Caco-2 (cell line): ENCODE measurements at regions not wholly inside any gene's neighbourhood (a gene's known extent, or its start where the extent isn't known, plus 50 kb on each side); places are given as distances from the start of the nearest gene placed in this dataset.
A peak's percentile ranks its signal among the peaks of the same experiment; 100 is the strongest.

Source experiments
- BruUV-seq: library from RNA; stranded (reverse); fragments of 400-500 nt; replicated peaks from 2 replicates; lab custom pipeline; 2021; lab: Mats Ljungman, UMichigan
- CTCF ChIA-PET: fragments of 300-600 bp; sonication (Branson Sonifier 250); formaldehyde crosslinking; loops from one replicate; lab custom pipeline; 2022; ENCODE audit warnings: antibody characterized with exemption; lab: Charles Lee
- POLR2A ChIA-PET: fragments of 300-600 bp; sonication (Branson Sonifier 250); formaldehyde crosslinking; loops from one replicate; lab custom pipeline; 2022; ENCODE audit warnings: antibody characterized with exemption; lab: Charles Lee
- DNase-seq, 2 experiments: peaks; one replicate each; pipeline versions ENCODE4 v3.0.0 to v3.0.0-alpha.2; 2020 to 2022
- H3K27me3 ChIP-seq: replicated peaks from 2 replicates; pipeline ENCODE4 v1.6.0; 2011; ENCODE audit warnings: low read length; ENCODE audit not compliant: control insufficient read depth, insufficient read depth
- H3K36me3 ChIP-seq: 2 replicates; pipeline ENCODE4 v1.5.1; 2011; ENCODE audit warnings: low read length; ENCODE audit not compliant: control insufficient read depth, insufficient read depth
- H3K4me1 ChIP-seq: fragments of 250-450 bp; sonication (Bioruptor Pico); 2 replicates; pipeline ENCODE4 v1.5.1; 2020; ENCODE audit warnings: mild to moderate bottlenecking
- H3K4me3 ChIP-seq: 2 replicates; pipeline ENCODE4 v1.5.1; 2011; ENCODE audit warnings: low read depth, mild to moderate bottlenecking, control low read depth, low read length
- H3K9me3 ChIP-seq: fragments of 250-450 bp; sonication (Bioruptor Pico); 2 replicates; pipeline ENCODE4 v1.5.1; 2020; ENCODE audit warnings: mild to moderate bottlenecking, moderate library complexity
- H3K27ac Mint-ChIP-seq: one replicate; pipeline ENCODE4 v1.8.0; 2022; ENCODE audit warnings: mixed read lengths; ENCODE audit not compliant: unreplicated experiment
- H3K27me3 Mint-ChIP-seq: one replicate; pipeline ENCODE4 v1.8.0; 2022; ENCODE audit warnings: mixed read lengths; ENCODE audit not compliant: insufficient read depth, unreplicated experiment
- H3K36me3 Mint-ChIP-seq: one replicate; pipeline ENCODE4 v1.8.0; 2022; ENCODE audit warnings: mild to moderate bottlenecking, mixed read lengths; ENCODE audit not compliant: insufficient read depth, unreplicated experiment
- H3K4me1 Mint-ChIP-seq: one replicate; pipeline ENCODE4 v1.8.0; 2022; ENCODE audit warnings: low read depth, mixed read lengths; ENCODE audit not compliant: unreplicated experiment
- H3K4me3 Mint-ChIP-seq: one replicate; pipeline ENCODE4 v1.8.0; 2022; ENCODE audit warnings: mild to moderate bottlenecking, moderate library complexity, mixed read lengths; ENCODE audit not compliant: unreplicated experiment
- H3K9me3 Mint-ChIP-seq: one replicate; pipeline ENCODE4 v1.8.0; 2022; ENCODE audit warnings: mixed read lengths; ENCODE audit not compliant: unreplicated experiment
- CTCF ChIP-seq, 2 experiments: fragments of 200-600 bp in 1 of 2; IDR thresholded peaks; 1 replicate in 1 of 2; 2 replicates in 1 of 2; pipeline versions ENCODE4 v1.5.1 to v1.8.0; 2011 to 2022; ENCODE audit warnings: antibody characterized with exemption in 1 of 2, control low read depth in 1 of 2, inconsistent platforms in 1 of 2, low read depth in 1 of 2, low read length in 1 of 2, mild to moderate bottlenecking in 1 of 2, moderate library complexity in 1 of 2; ENCODE audit not compliant: insufficient read depth in 1 of 2, severe bottlenecking in 1 of 2, unreplicated experiment in 1 of 2
- intact Hi-C: fragments of 100-400 bp; cut with micrococcal nuclease; formaldehyde crosslinking; loops from one replicate; pipeline ENCODE4 v1.10.0; 2022; ENCODE audit not compliant: unreplicated experiment

DNA sequence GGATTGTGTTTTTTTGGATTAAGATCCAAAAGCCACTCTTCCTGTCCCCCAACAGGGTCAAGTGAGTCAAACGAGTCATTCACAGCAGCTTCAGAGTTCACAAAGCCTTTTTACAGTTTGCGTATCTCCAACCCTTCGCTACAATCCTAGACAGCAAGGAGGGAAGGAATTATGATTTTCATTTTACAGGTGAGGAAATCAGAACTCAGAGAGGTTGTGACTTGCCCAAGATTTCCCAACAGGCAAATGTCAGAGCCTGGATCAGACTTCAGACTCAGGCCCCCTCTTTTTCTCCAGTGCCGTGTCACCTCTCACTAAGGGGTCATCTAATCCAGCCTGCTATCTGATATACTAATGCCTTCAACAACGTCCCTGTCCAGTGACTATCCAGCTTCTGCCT lies 72.1 kb upstream of the XPA start:
- CTCF ChIA-PET, result no interaction called here
- no peaks in the 10 kb centered on the region for H3K27me3 ChIP-seq
- H3K36me3 ChIP-seq, result no peaks in the 10 kb centered on the region
- H3K4me1 ChIP-seq, result peaks cover 17% of the 10 kb centered on the region; the same call in 1 of the 2 replicates
- POLR2A ChIA-PET, result no interaction called here
- H3K9me3 ChIP-seq, result no peaks in the 10 kb centered on the region
- peaks cover 14% of the 10 kb centered on the region for H3K4me1 Mint-ChIP-seq
- DNase-seq, result no peak
- no peak overlapping the region for H3K27ac Mint-ChIP-seq
- no TSS peak for BruUV-seq
- no peak overlapping the region for H3K4me3 ChIP-seq
- no peaks in the 10 kb centered on the region for H3K36me3 Mint-ChIP-seq
- TF ChIP-seq CTCF (IDR thresholded peaks at IDR 0.05; ENCODE audit: insufficient read depth in 1 of 2, low read depth in 1 of 2, low read length in 1 of 2, severe bottlenecking in 1 of 2, unreplicated experiment in 1 of 2), result no peak
- no peak overlapping the region for H3K4me3 Mint-ChIP-seq
- H3K9me3 Mint-ChIP-seq, result no peaks in the 10 kb centered on the region
- H3K27me3 Mint-ChIP-seq, result no peaks in the 10 kb centered on the region
- intact Hi-C loops, result no loop called here

GRCh38 chr9:97770808-97771372 lies 73.8 kb upstream of the XPA start:
- CTCF ChIA-PET, result no interaction called here
- Mint-ChIP-seq H3K4me3 (no peak overlapping the region), H3K27ac (no peak overlapping the region), H3K36me3 (no peaks in the 10 kb centered on the region), H3K27me3 (no peaks in the 10 kb centered on the region), H3K4me1 (peaks cover 23% of the 10 kb centered on the region), H3K9me3 (peaks cover 5% of the 10 kb centered on the region)
- H3K4me1 ChIP-seq, result peaks cover 17% of the 10 kb centered on the region; the same call in 1 of the 2 replicates
- no peak overlapping the region for H3K4me3 ChIP-seq
- intact Hi-C loops, result no loop called here
- no peaks in the 10 kb centered on the region for H3K36me3 ChIP-seq
- H3K27me3 ChIP-seq, result no peaks in the 10 kb centered on the region
- POLR2A ChIA-PET, result no interaction called here
- no peak for TF ChIP-seq CTCF (IDR thresholded peaks at IDR 0.05; ENCODE audit: insufficient read depth in 1 of 2, low read depth in 1 of 2, low read length in 1 of 2, severe bottlenecking in 1 of 2, unreplicated experiment in 1 of 2)
- DNase-seq, result no peak
- H3K9me3 ChIP-seq, result no peaks in the 10 kb centered on the region
- no TSS peak for BruUV-seq

DNA sequence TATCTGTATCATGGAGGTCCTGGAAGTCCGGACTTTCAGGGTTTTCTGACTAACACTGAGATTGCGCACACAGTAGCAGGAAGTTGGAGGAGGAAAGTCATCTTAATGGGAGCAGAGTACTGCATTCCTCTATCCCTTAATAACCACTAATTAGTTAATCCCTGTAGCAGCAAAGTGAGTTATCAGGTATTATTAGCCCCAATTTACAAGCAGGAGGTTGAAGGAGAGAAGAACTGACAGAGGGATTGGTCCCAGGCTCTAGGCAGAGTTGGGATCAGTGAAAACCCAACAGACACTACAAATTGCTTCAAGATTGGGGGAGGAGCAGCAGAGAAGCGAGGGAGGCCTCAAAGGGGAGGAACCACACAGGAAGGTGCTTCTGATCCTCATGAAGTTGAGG lies 74.5 kb upstream of the XPA start:
- intact Hi-C loops, result no loop called here
- DNase-seq, result no peak
- POLR2A ChIA-PET, result no interaction called here
- H3K4me1 Mint-ChIP-seq, result peaks cover 23% of the 10 kb centered on the region
- no peaks in the 10 kb centered on the region for H3K36me3 Mint-ChIP-seq
- CTCF ChIA-PET, result no interaction called here
- H3K36me3 ChIP-seq, result no peaks in the 10 kb centered on the region
- peaks cover 11% of the 10 kb centered on the region for H3K9me3 Mint-ChIP-seq
- H3K4me1 ChIP-seq, result peaks cover 17% of the 10 kb centered on the region; the same call in 1 of the 2 replicates
- BruUV-seq, result no TSS peak
- H3K27me3 Mint-ChIP-seq, result no peaks in the 10 kb centered on the region
- peak overlapping the region; percentile 18 for H3K27ac Mint-ChIP-seq
- no peak overlapping the region for H3K4me3 ChIP-seq
- no peaks in the 10 kb centered on the region for H3K27me3 ChIP-seq
- H3K4me3 Mint-ChIP-seq, result no peak overlapping the region
- TF ChIP-seq CTCF (IDR thresholded peaks at IDR 0.05; ENCODE audit: insufficient read depth in 1 of 2, low read depth in 1 of 2, low read length in 1 of 2, severe bottlenecking in 1 of 2, unreplicated experiment in 1 of 2), result no peak
- H3K9me3 ChIP-seq, result no peaks in the 10 kb centered on the region
